ACC112 (cell line): ENCODE measurements at regions not wholly inside any gene's neighbourhood (a gene's known extent, or its start where the extent isn't known, plus 50 kb on each side); places are given as distances from the start of the nearest gene placed in this dataset.

Experiments used
- H2AFZ ChIP-seq: fragments of 200-600 bp; sonication (generic); one replicate; pipeline ENCODE4 v1.6.0; 2017; ENCODE audit warnings: antibody characterized with exemption, low read length; ENCODE audit not compliant: unreplicated experiment
- H3K27ac ChIP-seq: fragments of 200-600 bp; sonication (generic); 2 replicates; pipeline ENCODE4 v1.5.1; 2014; ENCODE audit warnings: low read depth, mild to moderate bottlenecking, antibody characterized with exemption, low read length, moderate library complexity
- H3K27me3 ChIP-seq: fragments of 200-600 bp; sonication (generic); 2 replicates; pipeline ENCODE4 v1.6.1; 2014; ENCODE audit warnings: mild to moderate bottlenecking, antibody characterized with exemption, low read length, moderate library complexity, mixed read lengths; ENCODE audit not compliant: insufficient read depth
- H3K36me3 ChIP-seq: fragments of 200-600 bp; sonication (generic); 2 replicates; pipeline ENCODE4 v1.6.1; 2016; ENCODE audit warnings: mild to moderate bottlenecking, antibody characterized with exemption, low read length, moderate library complexity, mixed read lengths; ENCODE audit not compliant: insufficient read depth
- H3K4me1 ChIP-seq: fragments of 200-600 bp; sonication (generic); one replicate; pipeline ENCODE4 v1.6.1; 2016; ENCODE audit warnings: low read length, mixed read lengths; ENCODE audit not compliant: insufficient read depth, unreplicated experiment, control insufficient read depth
- H3K4me3 ChIP-seq: fragments of 200-600 bp; sonication (generic); 2 replicates; pipeline ENCODE4 v1.5.1; 2014; ENCODE audit warnings: mild to moderate bottlenecking, low read depth, low read length
- H3K79me2 ChIP-seq: fragments of 200-600 bp; sonication (generic); one replicate; pipeline ENCODE4 v1.6.0; 2016; ENCODE audit warnings: low read length; ENCODE audit not compliant: control insufficient read depth, unreplicated experiment, insufficient read depth

- no peaks in the 10 kb centered on the region for H3K36me3 ChIP-seq
- H3K27ac ChIP-seq = peak overlapping the region; percentile 65; the same call in 1 of the 2 replicates
- H3K4me1 ChIP-seq = peaks cover 14% of the 10 kb centered on the region
- no peak overlapping the region for H2AFZ ChIP-seq
- H3K27me3 ChIP-seq = peaks cover 30% of the 10 kb centered on the region
- H3K79me2 ChIP-seq = no peaks in the 10 kb centered on the region
- no peak overlapping the region for H3K4me3 ChIP-seq
These were observed 161.2 kb downstream of the FGF18 start for GRCh38 chr5:171580502-171581265.

DNA sequence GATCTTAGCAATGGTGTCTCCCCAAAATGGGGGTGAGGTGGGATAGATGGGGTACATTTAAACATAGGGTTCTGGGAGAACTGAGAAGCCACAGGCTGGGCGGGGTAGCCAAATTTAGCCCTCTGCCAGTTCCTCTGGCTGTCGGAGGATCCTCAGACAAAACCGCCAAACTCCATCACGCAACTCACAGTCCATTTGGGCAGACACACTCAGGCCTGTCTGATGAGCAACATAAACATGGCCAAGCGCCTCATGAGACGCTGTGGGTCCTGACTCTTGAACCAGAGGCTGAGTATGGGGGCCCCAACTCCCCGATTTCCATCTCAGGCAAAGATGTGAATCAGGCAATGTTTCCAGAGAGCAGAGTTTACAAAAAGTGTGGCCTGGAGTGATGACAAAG, 162.3 kb downstream of the FGF18 start:
- Histone ChIP-seq H2AFZ (no peak overlapping the region), H3K36me3 (no peaks in the 10 kb centered on the region), H3K79me2 (no peaks in the 10 kb centered on the region), H3K27ac (no peak overlapping the region), H3K27me3 (peaks cover 30% of the 10 kb centered on the region), H3K4me1 (peaks cover 14% of the 10 kb centered on the region), H3K4me3 (no peak overlapping the region)

GRCh38 chr5:171582849-171583248, 163.4 kb downstream of the FGF18 start:
- no peaks in the 10 kb centered on the region for H3K36me3 ChIP-seq
- H3K4me1 ChIP-seq = peaks cover 14% of the 10 kb centered on the region
- H3K4me3 ChIP-seq = no peak overlapping the region
- no peak overlapping the region for H3K27ac ChIP-seq
- peaks cover 32% of the 10 kb centered on the region for H3K27me3 ChIP-seq
- H2AFZ ChIP-seq = no peak overlapping the region
- H3K79me2 ChIP-seq = no peaks in the 10 kb centered on the region

- H3K4me3 ChIP-seq = no peak overlapping the region
- H3K79me2 ChIP-seq = no peaks in the 10 kb centered on the region
- no peaks in the 10 kb centered on the region for H3K36me3 ChIP-seq
- H3K27me3 ChIP-seq = peaks cover 60% of the 10 kb centered on the region
- peaks cover 2% of the 10 kb centered on the region for H3K4me1 ChIP-seq
- no peak overlapping the region for H2AFZ ChIP-seq
- H3K27ac ChIP-seq = no peak overlapping the region
These were observed 166.5 kb downstream of the FGF18 start for GRCh38 chr5:171585981-171586380.

GRCh38 chr5:171586436-171586835, 167.0 kb downstream of the FGF18 start:
- no peaks in the 10 kb centered on the region for H3K4me1 ChIP-seq
- H3K79me2 ChIP-seq = no peaks in the 10 kb centered on the region
- H3K4me3 ChIP-seq = no peak overlapping the region
- H3K36me3 ChIP-seq = no peaks in the 10 kb centered on the region
- H3K27me3 ChIP-seq = peaks cover 60% of the 10 kb centered on the region
- no peak overlapping the region for H3K27ac ChIP-seq
- no peak overlapping the region for H2AFZ ChIP-seq

DNA sequence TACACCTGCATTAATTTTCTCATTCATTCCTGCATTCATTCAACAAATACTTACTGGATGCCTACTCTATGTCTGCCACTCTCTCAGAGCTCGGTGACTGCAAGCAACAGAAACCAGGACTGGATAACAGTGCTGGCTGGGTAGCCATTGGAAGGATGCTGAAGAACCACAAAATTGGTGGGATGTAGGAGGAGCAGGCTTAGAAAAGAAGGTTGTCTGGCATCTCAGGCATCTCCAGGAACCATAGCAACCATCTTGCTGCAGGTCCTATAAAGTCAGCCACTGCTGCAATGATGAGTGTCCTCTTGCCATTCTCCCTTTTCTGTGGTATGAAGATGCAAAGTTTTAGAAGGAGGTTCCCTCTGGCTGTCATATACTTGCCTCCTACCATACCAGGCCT, 168.6 kb downstream of the FGF18 start:
- no peak overlapping the region for H3K27ac ChIP-seq
- peaks cover 54% of the 10 kb centered on the region for H3K27me3 ChIP-seq
- H3K4me3 ChIP-seq = no peak overlapping the region
- no peak overlapping the region for H2AFZ ChIP-seq
- no peaks in the 10 kb centered on the region for H3K79me2 ChIP-seq
- H3K4me1 ChIP-seq = no peaks in the 10 kb centered on the region
- H3K36me3 ChIP-seq = no peaks in the 10 kb centered on the region

DNA sequence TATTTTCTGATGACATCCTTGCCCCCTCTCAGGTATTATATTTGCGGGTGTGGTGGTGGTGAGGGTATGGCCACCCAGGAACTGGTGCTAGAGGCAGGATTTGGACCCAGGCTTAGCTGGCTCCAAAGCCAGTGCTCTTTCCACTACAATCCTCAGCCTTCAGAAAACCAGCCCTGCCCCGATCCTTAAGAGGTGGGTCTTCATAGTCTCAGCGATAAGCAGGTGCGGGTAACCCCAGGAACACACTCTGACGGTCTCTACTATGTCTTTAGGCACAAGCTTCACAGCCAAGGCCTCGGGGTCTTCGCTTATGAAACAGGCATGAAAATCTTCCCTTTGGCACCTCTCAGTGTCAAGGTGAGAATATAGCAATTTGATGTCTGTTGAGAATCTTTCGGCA, 169.3 kb downstream of the FGF18 start:
- H3K36me3 ChIP-seq = no peaks in the 10 kb centered on the region
- H3K79me2 ChIP-seq = no peaks in the 10 kb centered on the region
- H3K27ac ChIP-seq = no peak overlapping the region
- H3K27me3 ChIP-seq = peaks cover 52% of the 10 kb centered on the region
- no peak overlapping the region for H3K4me3 ChIP-seq
- H2AFZ ChIP-seq = no peak overlapping the region
- H3K4me1 ChIP-seq = no peaks in the 10 kb centered on the region

DNA sequence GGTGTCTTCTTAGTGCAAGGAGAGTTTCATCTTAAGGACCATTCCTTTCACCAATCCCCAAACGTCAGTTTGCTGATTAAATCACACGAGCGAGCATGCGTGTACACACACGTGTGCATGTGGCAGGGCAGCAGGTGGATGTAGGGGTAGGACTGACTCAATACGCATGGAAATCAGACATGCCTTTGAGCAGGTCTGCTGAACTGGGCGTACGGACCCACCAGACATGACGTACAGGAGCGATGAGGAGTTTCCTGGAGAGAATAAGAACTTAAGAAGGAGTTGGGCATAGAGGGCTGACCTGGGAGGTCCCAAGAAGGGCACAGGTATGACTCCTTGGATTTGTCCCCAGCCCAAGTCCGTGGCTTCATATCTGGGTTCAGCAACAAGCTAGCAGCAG, 170.0 kb downstream of the FGF18 start:
- no peak overlapping the region for H3K27ac ChIP-seq
- no peaks in the 10 kb centered on the region for H3K79me2 ChIP-seq
- no peaks in the 10 kb centered on the region for H3K36me3 ChIP-seq
- no peak overlapping the region for H2AFZ ChIP-seq
- H3K4me3 ChIP-seq = no peak overlapping the region
- H3K27me3 ChIP-seq = peaks cover 49% of the 10 kb centered on the region
- no peaks in the 10 kb centered on the region for H3K4me1 ChIP-seq

DNA sequence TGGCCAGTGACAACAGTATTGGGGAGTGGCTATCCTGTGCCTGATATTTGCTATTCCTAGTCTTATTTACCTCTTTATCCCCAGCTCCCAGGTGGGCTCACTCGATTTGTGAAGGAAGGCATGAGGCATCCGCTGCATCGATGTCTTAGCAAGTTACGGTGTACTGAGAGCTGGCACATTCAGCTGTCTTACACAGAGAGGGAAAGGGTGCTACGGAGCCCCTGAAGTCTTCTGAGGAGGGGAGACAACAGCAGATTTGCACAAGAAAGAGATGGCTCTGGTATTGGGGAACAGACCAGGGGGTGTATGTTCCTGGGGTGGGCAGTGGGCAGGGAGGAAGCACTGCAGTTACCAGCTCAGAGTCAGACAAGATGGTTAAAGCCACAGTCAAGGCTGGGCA, 172.6 kb downstream of the FGF18 start:
- no peak overlapping the region for H2AFZ ChIP-seq

GRCh38 chr5:171592736-171593135, 173.3 kb downstream of the FGF18 start:
- no peak overlapping the region for H3K4me3 ChIP-seq
- no peaks in the 10 kb centered on the region for H3K79me2 ChIP-seq
- peaks cover 17% of the 10 kb centered on the region for H3K4me1 ChIP-seq
- no peak overlapping the region for H3K27ac ChIP-seq
- peaks cover 29% of the 10 kb centered on the region for H3K27me3 ChIP-seq
- no peaks in the 10 kb centered on the region; the same call in 1 of the 2 replicates for H3K36me3 ChIP-seq
- H2AFZ ChIP-seq = no peak overlapping the region

More for the DNA sequence above, 172.6 kb downstream of the FGF18 start:
- H3K79me2 ChIP-seq = no peaks in the 10 kb centered on the region
- no peaks in the 10 kb centered on the region; the same call in 1 of the 2 replicates for H3K36me3 ChIP-seq
- no peak overlapping the region for H3K27ac ChIP-seq
- peaks cover 32% of the 10 kb centered on the region for H3K27me3 ChIP-seq
- H3K4me1 ChIP-seq = peaks cover 17% of the 10 kb centered on the region
- H3K4me3 ChIP-seq = no peak overlapping the region

GRCh38 chr5:171593401-171593800, 174.0 kb downstream of the FGF18 start:
- Histone ChIP-seq H3K79me2 (no peaks in the 10 kb centered on the region), H3K36me3 (no peaks in the 10 kb centered on the region; the same call in 1 of the 2 replicates), H3K27me3 (peaks cover 23% of the 10 kb centered on the region), H3K4me3 (no peak overlapping the region), H2AFZ (no peak overlapping the region), H3K27ac (no peak overlapping the region), H3K4me1 (peaks cover 17% of the 10 kb centered on the region)
